ENCODE measurements at regions not wholly inside any gene's neighbourhood (a gene's known extent, or its start where the extent isn't known, plus 50 kb on each side); places are given as distances from the start of the nearest gene placed in this dataset.
A peak's percentile ranks its signal among the peaks of the same experiment; 100 is the strongest.

- TF ChIP-seq SIN3A (IDR thresholded peaks at IDR 0.05; ENCODE audit: borderline replicate concordance, low read depth, low read length) (no peak), RAD21 (IDR thresholded peaks at IDR 0.05; ENCODE audit: low read length) (peak; percentile 88), GATA2 (CRISPR knock-in tag; IDR thresholded peaks at IDR 0.05) (no peak), YY1 (IDR thresholded peaks at IDR 0.05; ENCODE audit: low read depth) (no peak), EZH2phosphoT487 (IDR thresholded peaks at IDR 0.05; ENCODE audit: borderline replicate concordance, low read depth) (no peak), SMC3 (IDR thresholded peaks at IDR 0.05; ENCODE audit: low read depth, low read length) (peak; percentile 84), TAF1 (IDR thresholded peaks at IDR 0.05; ENCODE audit: borderline replicate concordance, low read depth, low read length) (no peak), TCF12 (IDR thresholded peaks at IDR 0.05) (no peak), ELF1 (IDR thresholded peaks at IDR 0.05) (no peak)
These were observed 269.3 kb downstream of the ARPP21 start (continued) for GRCh38 chr3:35908366-35909232.

DNA sequence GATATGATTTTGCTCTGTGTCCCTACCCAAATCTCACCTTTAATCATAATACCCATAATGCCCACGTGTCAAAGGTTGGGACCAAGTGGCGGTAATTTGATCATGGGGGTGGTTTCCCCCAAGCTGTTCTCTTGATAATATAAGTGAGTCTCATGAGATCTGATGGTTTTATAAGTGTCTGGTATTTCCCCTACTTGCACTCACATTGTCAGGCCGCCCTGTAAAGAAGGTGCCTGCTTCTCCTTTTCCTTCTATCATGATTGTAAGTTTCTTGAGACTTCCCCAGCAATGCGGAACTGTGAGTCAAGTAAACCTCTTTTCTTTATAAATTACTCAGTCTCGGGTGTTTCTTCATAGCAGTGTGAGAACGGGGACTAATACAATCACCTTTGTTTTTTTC lies 279.8 kb downstream of the ARPP21 start:
- H3K27ac ChIP-seq (ENCODE audit: low read depth in 2 of 2, low read length in 1 of 2): no peak overlapping the region
- peaks cover 0 to 1% of the 10 kb centered on the region in 2 experiments; a peak in 1 of 4 replicates for H3K4me1 ChIP-seq (ENCODE audit: control insufficient read depth in 1 of 2, insufficient read depth in 2 of 2, low read depth in 1 of 2, low read length in 1 of 2)
- no peak for TF ChIP-seq CHD2 (IDR thresholded peaks at IDR 0.05; ENCODE audit: low read length, partially characterized antibody)
- TF ChIP-seq, protein P1, sequence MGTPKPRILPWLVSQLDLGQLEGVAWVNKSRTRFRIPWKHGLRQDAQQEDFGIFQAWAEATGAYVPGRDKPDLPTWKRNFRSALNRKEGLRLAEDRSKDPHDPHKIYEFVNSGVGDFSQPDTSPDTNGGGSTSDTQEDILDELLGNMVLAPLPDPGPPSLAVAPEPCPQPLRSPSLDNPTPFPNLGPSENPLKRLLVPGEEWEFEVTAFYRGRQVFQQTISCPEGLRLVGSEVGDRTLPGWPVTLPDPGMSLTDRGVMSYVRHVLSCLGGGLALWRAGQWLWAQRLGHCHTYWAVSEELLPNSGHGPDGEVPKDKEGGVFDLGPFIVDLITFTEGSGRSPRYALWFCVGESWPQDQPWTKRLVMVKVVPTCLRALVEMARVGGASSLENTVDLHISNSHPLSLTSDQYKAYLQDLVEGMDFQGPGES (IDR thresholded peaks at IDR 0.05; ENCODE audit: low read depth, low read length): no peak
- TF ChIP-seq SMC3 (IDR thresholded peaks at IDR 0.05; ENCODE audit: low read depth, low read length): no peak
- no peak for TF ChIP-seq USF1 (IDR thresholded peaks at IDR 0.05; ENCODE audit: borderline replicate concordance, low read depth)
- TF ChIP-seq MEF2A (IDR thresholded peaks at IDR 0.05; ENCODE audit: borderline replicate concordance, low read depth): no peak
- no peak for TF ChIP-seq NRF1 (IDR thresholded peaks at IDR 0.05; ENCODE audit: low read depth, low read length)
- TF ChIP-seq FOXM1 (IDR thresholded peaks at IDR 0.05; ENCODE audit: low read depth): no peak
- H3K79me2 ChIP-seq (ENCODE audit: insufficient read depth): no peaks in the 10 kb centered on the region
- no peaks in the 10 kb centered on the region for H3K9me3 ChIP-seq
- H3K9me2 ChIP-seq: no peaks in the 10 kb centered on the region
- no peaks in the 10 kb centered on the region for H3K27me3 ChIP-seq (ENCODE audit: insufficient read depth)
- H3K9ac ChIP-seq: no peak overlapping the region
- POLR2A ChIA-PET: no interaction called here
- no peak overlapping the region for H2AFZ ChIP-seq (ENCODE audit: low read depth)
- no peaks in the 10 kb centered on the region for H3K36me3 ChIP-seq (replicated peaks in 1 of 2; ENCODE audit: control insufficient read depth in 1 of 2, insufficient read depth in 2 of 2, low read length in 1 of 2)
- no peaks in the 10 kb centered on the region for H4K20me1 ChIP-seq (ENCODE audit: insufficient read depth)
- no peak overlapping the region for H3K4me3 ChIP-seq (ENCODE audit: low read depth in 2 of 2, low read length in 1 of 2)
- H3F3A ChIP-seq (replicated peaks; ENCODE audit: insufficient read depth): peaks cover 2% of the 10 kb centered on the region
- H3K4me2 ChIP-seq: no peak overlapping the region
- CTCF ChIA-PET: no interaction called here
- no peak for DNase-seq
- 78% methylated on average over 6 of the region's 6 CpGs for WGBS (ENCODE audit: low lambda C conversion rate)
